Daoy (cell line): ENCODE measurements at regions not wholly inside any gene's neighbourhood (a gene's known extent, or its start where the extent isn't known, plus 50 kb on each side); places are given as distances from the start of the nearest gene placed in this dataset.
A peak's percentile ranks its signal among the peaks of the same experiment; 100 is the strongest.

Experiments
- DNase-seq: peaks from one replicate; pipeline ENCODE4 v3.0.0-alpha.2; 2015; ENCODE audit warnings: low read depth

DNA sequence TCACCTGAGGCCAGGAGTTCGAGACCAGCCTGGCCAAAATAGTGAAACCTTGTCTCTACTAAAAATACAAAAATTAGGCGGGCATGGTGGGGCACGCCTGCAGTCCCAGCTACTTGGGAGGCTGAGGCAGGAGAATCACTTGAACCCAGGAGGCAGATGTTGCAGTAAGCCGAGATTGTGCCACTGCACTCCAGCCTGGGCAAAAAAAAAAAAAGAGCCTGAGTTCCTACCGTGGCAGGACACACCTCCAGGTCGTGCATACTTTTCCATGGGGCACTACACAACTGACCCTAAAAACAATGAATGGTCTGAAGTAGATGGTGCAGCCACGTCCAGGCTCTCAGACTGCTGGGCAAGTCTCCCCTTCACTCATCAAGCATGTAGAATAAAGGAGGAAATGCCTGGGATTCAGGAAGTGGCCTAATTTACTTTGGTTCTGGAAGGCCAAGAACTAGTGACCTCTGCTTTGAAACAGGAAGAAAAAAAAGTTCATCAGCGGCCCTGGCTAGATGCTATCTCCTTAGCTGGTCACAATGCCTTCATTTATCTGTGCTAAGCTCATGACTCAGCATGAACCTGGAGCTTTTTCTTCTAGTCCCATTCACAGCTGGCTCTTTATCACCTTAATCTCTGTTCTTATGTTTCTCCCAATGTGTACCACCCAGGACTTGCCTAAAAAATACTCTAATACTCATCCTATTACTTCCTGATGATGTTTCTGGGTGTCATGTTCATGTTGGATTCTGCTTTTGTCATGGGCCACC is 55.8 kb upstream of the OR6J1 start:
- peak; percentile 16 for DNase-seq

DNA sequence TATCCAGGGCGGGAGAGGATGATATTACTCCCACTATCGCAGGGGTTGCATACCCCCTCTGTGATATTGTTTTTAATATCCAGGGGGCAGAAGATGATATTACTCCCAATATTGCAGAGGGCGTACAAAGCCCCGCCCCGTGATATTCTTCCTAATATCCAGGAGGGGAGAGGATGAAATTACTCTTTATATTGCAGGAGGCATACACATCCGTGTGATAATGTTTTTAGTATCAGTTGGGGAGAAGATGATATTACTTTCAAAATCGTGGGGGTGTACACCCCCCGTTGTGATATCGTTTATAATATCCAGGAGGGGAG is 52.9 kb upstream of the OXA1L start:
- DNase-seq: no peak

DNA sequence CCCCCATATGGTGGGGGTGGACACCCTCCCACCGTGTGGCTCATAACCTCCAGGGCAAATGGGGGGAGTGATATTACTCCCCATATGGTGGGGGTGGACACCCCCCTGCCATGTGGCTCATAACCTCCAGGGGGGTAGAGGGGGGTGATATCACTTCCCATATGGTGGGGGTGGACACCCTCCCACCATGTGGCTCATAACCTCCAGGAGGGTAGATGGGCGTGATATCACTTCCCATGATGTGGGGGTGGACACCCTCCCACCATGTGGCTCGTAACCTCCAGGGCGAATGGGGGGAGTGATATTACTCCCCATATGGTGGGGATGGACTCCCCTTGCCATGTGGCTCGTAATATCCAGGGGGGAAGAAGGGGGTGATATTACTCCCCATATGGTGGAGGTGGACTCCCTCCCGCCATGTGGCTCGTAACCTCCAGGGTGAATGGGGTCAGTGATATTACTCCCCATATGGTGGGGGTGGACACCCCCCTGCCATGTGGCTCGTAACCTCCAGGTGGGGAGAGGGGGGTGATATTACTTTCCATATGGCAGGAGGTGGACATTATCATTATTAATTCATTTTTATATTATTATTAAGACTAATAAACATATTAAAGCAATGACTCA is 51.2 kb upstream of the OXA1L start:
- DNase-seq: peak; percentile 15

DNA sequence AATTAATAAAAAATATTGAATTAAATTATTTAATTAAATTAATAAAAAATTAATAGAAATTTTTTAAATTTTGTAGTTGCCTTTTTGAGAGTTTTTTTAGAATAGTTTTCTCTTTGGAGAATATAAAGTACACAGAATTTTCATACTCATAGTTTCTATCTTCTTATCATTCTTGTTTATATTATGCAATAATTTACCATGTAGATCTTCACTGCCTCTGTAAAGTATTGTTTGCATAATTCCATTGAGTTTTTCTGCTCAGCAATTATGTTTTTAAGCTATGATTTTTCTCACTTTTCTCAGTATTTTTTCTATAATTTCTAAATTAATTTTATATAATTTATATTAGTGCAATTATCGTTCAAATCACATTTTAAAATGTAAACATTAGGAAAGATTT is 50.6 kb upstream of the OXA1L start:
- DNase-seq: no peak
